Ishikawa (cell line): ENCODE measurements at regions not wholly inside any gene's neighbourhood (a gene's known extent, or its start where the extent isn't known, plus 50 kb on each side); places are given as distances from the start of the nearest gene placed in this dataset.

Experiments used
- CREB1 ChIP-seq: IDR thresholded peaks from 2 replicates; pipeline ENCODE4 v1.6.1; 2012; ENCODE audit warnings: low read depth
- EP300 ChIP-seq: IDR thresholded peaks from 2 replicates; pipeline ENCODE4 v1.6.1; 2012; ENCODE audit warnings: borderline replicate concordance
- FOXM1 ChIP-seq: IDR thresholded peaks from 2 replicates; pipeline ENCODE4 v1.6.1; 2012; ENCODE audit warnings: low read depth, borderline replicate concordance
- RAD21 ChIP-seq: IDR thresholded peaks from 2 replicates; pipeline ENCODE4 v1.6.1; 2012; ENCODE audit warnings: low read depth

- no peak for TF ChIP-seq RAD21
- TF ChIP-seq EP300, result no peak
- no peak for TF ChIP-seq FOXM1
- no peak for TF ChIP-seq CREB1
Observed at GRCh38 chr17:72518159-72518732, 397.4 kb downstream of the SOX9 start.
